A673 (cell line): ENCODE measurements at regions not wholly inside any gene's neighbourhood (a gene's known extent, or its start where the extent isn't known, plus 50 kb on each side); places are given as distances from the start of the nearest gene placed in this dataset.

Experiments
- BruUV-seq: library from RNA; stranded (reverse); fragments of 400-500 nt; replicated peaks from 2 replicates; lab custom pipeline; 2021; lab: Mats Ljungman, UMichigan
- CTCF ChIA-PET: fragments of 300-600 bp; sonication (Branson Sonifier 250); formaldehyde crosslinking; loops from one replicate; lab custom pipeline; 2022; ENCODE audit warnings: antibody characterized with exemption; lab: Charles Lee
- POLR2A ChIA-PET: fragments of 300-600 bp; sonication (Branson Sonifier 250); formaldehyde crosslinking; loops from one replicate; lab custom pipeline; 2022; ENCODE audit warnings: antibody characterized with exemption; ENCODE audit not compliant: low non-redundant PET; lab: Charles Lee
- DNase-seq: peaks from one replicate; pipeline ENCODE4 v3.0.0-alpha.2; 2015; ENCODE audit warnings: low spot score
- H3K27ac ChIP-seq: fragments of 200-600 bp; sonication (generic); 2 replicates; pipeline ENCODE4 v1.5.1; 2016; ENCODE audit warnings: mixed run types, low read depth, mild to moderate bottlenecking, mixed read lengths, antibody characterized with exemption, low read length; ENCODE audit not compliant: poor library complexity, severe bottlenecking
- H3K27me3 ChIP-seq: fragments of 200-600 bp; sonication (generic); replicated peaks from 2 replicates; pipeline ENCODE4 v1.6.1; 2017; ENCODE audit warnings: mixed run types, low read depth, mild to moderate bottlenecking, mixed read lengths, antibody characterized with exemption, low read length; ENCODE audit not compliant: insufficient read depth, poor library complexity
- H3K36me3 ChIP-seq: fragments of 200-600 bp; sonication (generic); 2 replicates; pipeline ENCODE4 v1.6.1; 2016; ENCODE audit warnings: mixed run types, mild to moderate bottlenecking, mixed read lengths, antibody characterized with exemption, low read length; ENCODE audit not compliant: insufficient read depth, poor library complexity, severe bottlenecking
- H3K4me1 ChIP-seq: fragments of 200-600 bp; sonication (generic); 2 replicates; pipeline ENCODE4 v1.6.1; 2017; ENCODE audit warnings: mixed run types, mild to moderate bottlenecking, mixed read lengths, antibody characterized with exemption, low read length; ENCODE audit not compliant: insufficient read depth, poor library complexity, severe bottlenecking
- H3K4me3 ChIP-seq: fragments of 200-600 bp; sonication (generic); 2 replicates; pipeline ENCODE4 v1.5.1; 2016; ENCODE audit warnings: low read depth, mixed run types, mild to moderate bottlenecking, mixed read lengths, low read length; ENCODE audit not compliant: poor library complexity, severe bottlenecking
- H3K9me3 ChIP-seq: fragments of 200-600 bp; sonication (generic); 2 replicates; pipeline ENCODE4 v1.6.1; 2016; ENCODE audit warnings: mixed run types, low read depth, mild to moderate bottlenecking, mixed read lengths, antibody characterized with exemption, low read length; ENCODE audit not compliant: poor library complexity, severe bottlenecking
- EZH2 ChIP-seq: fragments of 200-600 bp; sonication (generic); IDR thresholded peaks from 2 replicates; pipeline ENCODE4 v1.6.1; 2017; ENCODE audit warnings: borderline replicate concordance, low read depth, mild to moderate bottlenecking, mixed read lengths, antibody characterized with exemption, low read length; ENCODE audit not compliant: poor library complexity, severe bottlenecking
- intact Hi-C: fragments of 100-400 bp; cut with micrococcal nuclease; formaldehyde crosslinking; loops from one replicate; pipeline ENCODE4 v1.10.0; 2022; ENCODE audit not compliant: unreplicated experiment
- TF ChIP-seq, protein P1 (sequence below): fragments of 300-800, 200-600 bp; sonication (generic); conservative IDR thresholded peaks from 2 replicates; pipeline ENCODE4 v1.5.1; 2017; ENCODE audit warnings: low read depth, mild to moderate bottlenecking, antibody characterized with exemption, low read length, moderate library complexity, mixed read lengths

DNA sequence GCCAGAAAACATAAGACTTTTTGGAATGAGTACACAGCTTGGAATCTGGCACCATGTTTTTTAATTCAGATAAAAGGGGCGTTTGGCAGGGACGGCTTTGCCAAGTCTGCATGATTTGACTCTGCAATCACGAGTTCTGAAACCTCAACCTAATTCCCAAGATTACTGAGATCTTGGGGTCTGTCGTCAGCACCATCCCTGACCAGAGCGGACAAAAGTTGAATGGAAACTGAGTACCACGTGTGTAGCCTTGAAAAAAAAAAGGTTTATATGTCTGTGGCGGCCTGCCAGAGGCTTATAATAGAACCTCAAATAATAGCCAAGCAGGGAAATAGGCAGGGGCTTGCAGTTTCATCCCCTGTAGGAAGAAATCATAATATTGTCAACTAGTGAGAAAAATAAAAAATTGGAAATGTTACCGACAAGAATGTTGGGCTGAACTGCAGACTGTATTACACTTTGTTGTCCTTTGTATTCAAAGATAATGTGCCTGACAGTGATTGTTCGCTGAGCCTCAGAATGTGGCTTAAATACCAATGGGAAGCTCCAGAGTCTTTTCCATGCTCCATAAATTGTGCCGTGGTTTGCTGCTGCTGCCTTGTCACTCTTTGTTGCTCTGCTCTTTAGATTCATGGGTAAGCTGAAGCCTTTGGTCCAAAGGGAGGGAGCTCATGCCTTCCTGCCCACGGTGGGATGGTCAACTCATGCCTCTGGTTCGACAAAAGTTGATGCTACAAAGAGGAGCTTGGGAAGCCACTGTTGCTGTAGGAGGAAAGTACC lies 118.8 kb upstream of the ARID1B start:
- POLR2A ChIA-PET: no interaction called here
- Histone ChIP-seq H3K27me3 (no peaks in the 10 kb centered on the region), H3K27ac (no peak overlapping the region), H3K4me3 (no peak overlapping the region), H3K9me3 (no peaks in the 10 kb centered on the region), H3K4me1 (no peaks in the 10 kb centered on the region), H3K36me3 (no peaks in the 10 kb centered on the region)
- TF ChIP-seq, protein P1, sequence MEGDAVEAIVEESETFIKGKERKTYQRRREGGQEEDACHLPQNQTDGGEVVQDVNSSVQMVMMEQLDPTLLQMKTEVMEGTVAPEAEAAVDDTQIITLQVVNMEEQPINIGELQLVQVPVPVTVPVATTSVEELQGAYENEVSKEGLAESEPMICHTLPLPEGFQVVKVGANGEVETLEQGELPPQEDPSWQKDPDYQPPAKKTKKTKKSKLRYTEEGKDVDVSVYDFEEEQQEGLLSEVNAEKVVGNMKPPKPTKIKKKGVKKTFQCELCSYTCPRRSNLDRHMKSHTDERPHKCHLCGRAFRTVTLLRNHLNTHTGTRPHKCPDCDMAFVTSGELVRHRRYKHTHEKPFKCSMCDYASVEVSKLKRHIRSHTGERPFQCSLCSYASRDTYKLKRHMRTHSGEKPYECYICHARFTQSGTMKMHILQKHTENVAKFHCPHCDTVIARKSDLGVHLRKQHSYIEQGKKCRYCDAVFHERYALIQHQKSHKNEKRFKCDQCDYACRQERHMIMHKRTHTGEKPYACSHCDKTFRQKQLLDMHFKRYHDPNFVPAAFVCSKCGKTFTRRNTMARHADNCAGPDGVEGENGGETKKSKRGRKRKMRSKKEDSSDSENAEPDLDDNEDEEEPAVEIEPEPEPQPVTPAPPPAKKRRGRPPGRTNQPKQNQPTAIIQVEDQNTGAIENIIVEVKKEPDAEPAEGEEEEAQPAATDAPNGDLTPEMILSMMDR: no peak
- TF ChIP-seq EZH2: no peak
- intact Hi-C loops: no loop called here
- no TSS peak for BruUV-seq
- CTCF ChIA-PET: interaction anchor here (0.7 kb wide), 1 partner anchor 1372 kb away, joined by 4 read pairs; no protein-coding TSS in a partner anchor
- DNase-seq: no peak

DNA sequence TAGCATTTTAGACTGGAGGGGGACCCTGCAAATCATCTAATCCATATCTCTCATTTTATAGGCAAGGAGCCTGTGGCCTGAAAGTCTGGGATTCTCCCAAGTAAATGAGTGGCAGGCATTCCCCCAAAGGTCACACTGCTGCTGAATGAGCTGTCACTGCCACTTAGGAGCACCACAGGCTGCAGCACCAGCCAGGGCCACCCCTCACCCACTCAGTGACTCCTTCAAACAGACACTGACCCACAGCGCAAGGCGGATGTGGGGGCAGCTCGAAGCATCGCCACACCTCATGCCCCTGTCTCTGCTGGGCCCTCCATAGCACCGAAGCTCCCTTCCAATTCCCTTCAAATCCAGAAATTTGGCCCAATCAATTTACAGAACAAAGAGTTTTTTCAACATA lies 119.9 kb upstream of the ARID1B start:
- CTCF ChIA-PET: no interaction called here
- Histone ChIP-seq H3K4me3 (no peak overlapping the region), H3K27me3 (no peaks in the 10 kb centered on the region), H3K9me3 (no peaks in the 10 kb centered on the region), H3K36me3 (no peaks in the 10 kb centered on the region), H3K4me1 (no peaks in the 10 kb centered on the region), H3K27ac (no peak overlapping the region)
- intact Hi-C loops: no loop called here
- no TSS peak for BruUV-seq
- TF ChIP-seq, protein P1: no peak
- TF ChIP-seq EZH2: no peak
- POLR2A ChIA-PET: no interaction called here
- DNase-seq: no peak

DNA sequence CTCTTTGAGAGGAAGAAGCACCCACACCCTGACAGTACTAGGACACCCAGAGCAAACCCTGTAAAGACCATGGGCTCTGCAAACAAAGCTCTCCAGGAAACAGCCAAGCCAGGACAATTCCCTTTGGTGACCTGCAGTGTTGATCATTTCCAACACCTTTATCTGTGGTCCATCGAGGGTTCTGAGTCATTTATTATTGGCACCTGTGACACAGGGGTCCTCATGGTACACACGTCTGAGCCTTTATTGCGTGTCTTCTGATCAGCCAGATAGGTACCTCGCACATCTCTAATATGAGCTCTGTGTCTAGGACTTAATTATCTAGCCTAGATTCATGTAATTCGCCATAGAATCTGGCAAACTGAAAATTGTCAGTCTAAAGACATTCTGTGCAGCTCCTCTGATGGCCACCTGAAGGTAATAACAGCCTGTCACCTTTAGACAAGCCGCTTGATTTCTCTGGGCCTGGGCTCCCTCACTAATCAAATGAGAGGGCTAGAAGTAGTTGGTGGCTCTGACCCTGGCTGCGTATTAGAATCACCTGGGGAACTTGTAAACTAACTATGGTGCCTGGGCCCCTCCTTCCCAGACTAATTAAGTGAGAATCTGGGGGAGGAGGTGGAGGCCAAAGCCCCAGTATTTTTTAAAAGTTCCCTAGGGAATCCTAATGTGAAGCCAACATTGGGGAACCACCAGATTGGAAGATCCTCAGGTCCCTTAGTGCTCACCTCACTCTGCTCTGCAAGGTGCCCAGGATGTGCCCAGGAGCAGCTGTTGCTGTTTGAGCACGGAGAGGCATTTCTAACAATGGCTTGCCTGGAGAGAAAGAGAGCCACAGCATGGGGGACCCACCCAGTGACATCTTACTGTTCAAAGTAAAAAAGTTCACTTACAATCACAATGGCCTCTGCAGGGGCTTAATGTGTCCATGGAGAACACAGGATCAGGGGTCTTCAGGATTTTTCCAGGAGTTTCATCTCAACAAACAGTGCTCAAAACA lies 122.0 kb upstream of the ARID1B start:
- BruUV-seq: no TSS peak
- Histone ChIP-seq H3K36me3 (no peaks in the 10 kb centered on the region), H3K9me3 (no peaks in the 10 kb centered on the region), H3K4me1 (no peaks in the 10 kb centered on the region), H3K27ac (no peak overlapping the region), H3K27me3 (no peaks in the 10 kb centered on the region), H3K4me3 (no peak overlapping the region)
- no peak for TF ChIP-seq EZH2
- TF ChIP-seq, protein P1: no peak
- ChIA-PET POLR2A (no interaction called here), CTCF (no interaction called here)
- intact Hi-C loops: no loop called here
- no peak for DNase-seq
